ENCODE measurements at regions not wholly inside any gene's neighbourhood (a gene's known extent, or its start where the extent isn't known, plus 50 kb on each side); places are given as distances from the start of the nearest gene placed in this dataset.
"Not testable (repeated sequence)": the region's sequence is repeated elsewhere in the genome, so short reads cannot be mapped to it uniquely, and the experiment has no call there.

DNA sequence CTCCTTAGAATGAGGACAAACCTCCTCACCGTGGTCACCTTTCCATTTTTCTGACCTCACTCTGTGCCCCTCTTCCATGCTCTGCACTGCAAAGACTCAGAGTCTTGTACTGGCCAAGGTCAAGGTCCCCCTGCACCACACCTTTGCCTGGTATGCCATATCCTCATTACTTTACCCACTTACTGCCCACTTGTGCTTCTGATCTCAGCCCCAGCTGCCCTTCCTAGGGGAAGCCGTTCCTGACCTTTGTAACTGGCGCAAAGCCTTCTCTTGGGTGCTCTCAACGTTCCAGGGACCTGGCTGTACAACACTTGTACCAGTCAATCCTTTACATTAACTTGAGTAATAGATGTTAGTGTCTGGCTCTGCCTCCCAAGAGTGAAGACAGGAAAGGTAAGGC, 256.0 kb downstream of the SV2B start:
- no peak for DNase-seq

DNA sequence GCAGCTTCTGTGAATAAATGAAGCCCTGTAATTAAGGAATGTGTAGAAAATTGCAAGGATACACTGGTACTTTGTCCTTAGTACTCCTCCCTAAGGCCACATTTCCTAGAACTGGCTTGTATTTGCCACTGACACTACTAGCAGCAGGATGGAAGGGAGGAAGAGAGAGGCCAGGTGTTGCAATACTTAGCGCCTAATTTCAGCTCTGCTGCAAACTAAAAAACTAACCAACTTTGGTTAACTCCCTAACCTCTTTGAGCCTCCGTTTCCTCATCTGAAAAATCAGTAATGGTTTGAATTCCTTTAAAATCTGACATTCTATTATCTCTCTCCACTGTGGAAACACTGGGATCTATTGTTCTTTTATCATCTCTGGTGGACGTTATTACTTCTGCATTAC, 257.0 kb downstream of the SV2B start:
- no peak for DNase-seq

DNA sequence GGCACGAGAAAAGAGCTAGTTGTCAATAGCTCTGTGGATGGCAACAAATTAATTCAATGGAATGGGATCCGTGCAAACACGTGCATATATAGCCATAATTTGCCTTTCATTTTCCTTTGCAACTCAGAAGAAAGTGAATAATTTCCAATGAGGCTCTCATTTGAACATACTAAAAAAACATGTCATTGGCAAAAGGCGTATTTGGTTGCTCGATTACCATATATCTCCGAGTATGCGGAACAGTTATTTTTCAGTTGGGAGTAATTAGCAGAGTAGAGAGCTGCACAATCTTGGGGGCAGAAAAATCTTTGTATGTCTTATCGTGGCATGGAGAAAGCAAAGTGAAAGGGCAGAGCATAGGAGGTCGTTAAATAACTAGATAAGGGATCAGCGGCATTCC, 257.4 kb downstream of the SV2B start:
- DNase-seq, result no peak

DNA sequence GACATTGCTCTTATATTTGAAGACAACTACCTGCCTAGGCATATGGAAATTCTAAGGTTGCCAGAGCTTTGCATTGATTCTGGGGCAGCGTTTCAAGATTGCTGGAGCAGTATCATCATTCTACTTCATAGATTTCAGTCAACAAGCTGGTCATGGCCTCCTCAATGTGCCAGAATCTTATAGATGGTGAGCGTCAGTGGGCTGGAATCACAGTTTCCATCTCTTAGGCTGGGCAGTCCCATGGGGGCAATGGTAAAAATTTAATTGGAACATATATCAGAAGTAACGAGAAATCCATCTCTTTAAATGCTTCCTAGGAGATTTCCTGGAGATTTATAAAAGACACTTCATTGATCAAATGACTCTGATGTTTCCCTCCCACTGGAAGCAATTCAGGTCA, 258.3 kb downstream of the SV2B start:
- no peak for DNase-seq

DNA sequence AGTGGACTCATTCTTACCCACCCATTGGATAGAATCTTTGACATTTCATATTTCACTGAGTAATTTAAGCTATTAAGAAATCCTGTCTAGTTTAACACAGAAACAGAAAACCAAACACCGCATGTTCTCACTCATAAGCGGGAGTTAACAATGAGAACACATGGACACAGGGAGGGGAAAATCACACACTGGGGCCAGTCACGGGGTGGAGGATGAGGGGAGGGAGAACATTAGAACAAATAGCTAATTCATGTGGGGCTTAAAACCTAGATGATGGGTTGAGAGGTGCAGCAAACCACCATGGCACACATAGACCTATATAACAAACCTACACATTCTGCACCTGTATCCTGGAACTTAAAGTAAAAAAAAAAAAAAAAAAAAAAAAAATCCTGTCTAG, 261.6 kb downstream of the SV2B start:
- DNase-seq, result not testable (repeated sequence)

DNA sequence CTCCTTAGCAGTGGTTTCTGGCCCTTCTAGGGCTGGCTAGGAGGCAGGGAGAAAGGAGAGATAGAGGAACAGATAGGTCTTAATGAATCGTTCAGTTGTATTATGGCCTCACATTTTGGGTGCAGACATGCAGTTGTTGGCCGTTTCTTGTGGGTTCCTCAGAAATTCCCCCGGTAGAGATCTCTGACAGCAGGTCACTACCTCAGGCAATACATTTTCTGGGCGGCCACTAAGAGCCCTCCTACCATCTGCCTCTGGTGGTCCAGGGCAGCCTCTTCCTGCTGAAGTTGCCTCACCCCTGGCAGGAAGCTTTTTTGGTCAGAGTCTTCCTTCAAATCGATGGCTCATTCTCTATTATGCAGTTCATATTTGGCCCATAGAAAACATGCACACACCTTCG, 266.1 kb downstream of the SV2B start:
- DNase-seq, result no peak

DNA sequence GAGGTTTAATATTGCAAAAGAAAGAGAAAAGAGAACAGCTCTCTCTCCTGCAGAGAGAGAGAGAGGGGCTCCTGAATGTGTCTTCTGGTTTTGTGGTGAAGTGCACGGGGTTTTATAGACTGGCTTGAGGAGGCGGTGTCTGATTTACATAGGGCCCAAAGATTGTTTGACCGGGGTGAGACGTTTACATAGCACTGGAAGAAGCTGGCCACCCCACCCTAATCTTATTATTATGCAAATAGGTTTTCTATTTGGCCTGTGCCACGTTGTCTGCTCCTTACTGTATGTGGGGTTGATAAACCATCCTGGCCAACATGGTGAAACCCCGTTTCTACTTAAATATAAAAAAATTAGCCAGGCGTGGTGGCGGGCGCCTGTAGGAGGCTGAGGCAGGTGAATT, 268.6 kb downstream of the SV2B start:
- no peak for DNase-seq

DNA sequence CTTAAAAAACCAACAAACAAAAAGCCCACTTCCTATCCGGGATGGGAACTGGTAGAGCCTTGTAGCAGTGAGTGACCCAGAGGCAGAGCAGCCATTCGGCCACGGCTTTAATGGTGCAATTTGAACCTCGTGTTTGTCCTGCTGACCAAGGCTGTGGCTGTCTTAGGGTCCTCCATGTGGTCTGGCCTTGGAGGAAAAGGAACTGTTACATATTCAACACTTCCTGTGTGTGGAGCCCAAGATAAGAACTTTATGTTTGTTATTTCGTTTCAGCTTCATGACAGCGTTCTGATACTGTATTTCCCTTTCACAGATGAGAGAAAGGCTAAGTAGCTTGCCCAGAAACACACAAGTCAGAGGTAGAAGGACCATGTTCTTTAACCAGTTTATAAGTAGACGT, 269.8 kb downstream of the SV2B start:
- no peak for DNase-seq

DNA sequence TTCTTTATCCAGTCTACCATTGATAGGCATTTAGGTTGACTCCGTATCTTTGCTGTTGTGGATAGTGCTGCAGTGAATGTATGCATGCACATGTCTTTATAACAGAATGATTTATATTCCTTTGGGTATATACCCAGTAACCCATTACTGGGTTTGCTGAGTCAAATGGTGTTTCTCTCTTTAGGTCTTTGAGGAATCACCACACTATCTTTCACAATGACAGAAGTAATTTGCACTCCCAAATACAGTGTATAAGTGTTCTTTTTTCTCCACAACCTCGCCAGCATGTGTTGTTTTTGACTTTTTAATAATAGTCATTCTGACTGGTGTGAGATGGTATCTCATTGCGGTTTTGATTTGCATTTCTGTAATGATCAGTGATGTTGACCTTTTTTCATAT, 271.3 kb downstream of the SV2B start:
- DNase-seq, result not testable (repeated sequence)

DNA sequence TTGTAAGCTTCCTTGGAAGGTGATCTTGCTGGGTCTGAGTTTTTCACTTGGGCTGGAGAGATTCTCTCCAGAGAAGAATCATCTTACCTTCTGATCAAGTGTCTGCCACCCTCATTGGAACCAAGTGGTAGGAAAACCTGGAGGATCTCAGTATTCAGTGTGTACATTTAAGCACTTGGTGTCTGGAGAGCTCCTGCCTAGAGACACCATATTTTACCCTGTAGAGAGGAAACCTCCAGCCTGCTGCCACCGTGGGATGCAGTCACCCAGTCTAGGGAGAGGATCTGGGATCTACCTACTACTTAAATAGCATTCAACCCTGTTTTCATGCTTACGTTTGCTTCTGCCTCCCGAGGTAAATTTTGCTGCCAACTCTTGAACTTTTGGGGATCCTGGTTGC, 274.3 kb downstream of the SV2B start:
- DNase-seq, result no peak

DNA sequence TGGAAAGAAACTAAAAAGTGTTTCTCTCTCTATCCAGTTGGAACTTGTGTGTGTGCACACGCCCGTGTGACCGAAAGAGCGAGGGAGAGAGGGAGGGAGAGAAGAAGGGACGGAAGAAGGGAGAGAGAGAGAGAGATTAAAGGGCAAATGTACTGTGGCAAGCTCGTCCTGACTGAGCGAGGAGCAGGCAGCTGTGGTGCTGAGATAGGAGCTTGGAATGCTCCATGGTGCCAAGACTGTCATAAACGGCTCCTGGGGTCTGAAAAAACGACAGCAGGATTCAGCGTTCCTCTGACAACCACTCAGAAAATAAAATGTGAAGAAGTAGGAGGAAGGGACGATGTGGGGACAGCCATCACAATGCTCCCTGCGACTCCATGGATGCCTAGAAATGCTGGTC, 276.0 kb downstream of the SV2B start:
- no peak for DNase-seq

DNA sequence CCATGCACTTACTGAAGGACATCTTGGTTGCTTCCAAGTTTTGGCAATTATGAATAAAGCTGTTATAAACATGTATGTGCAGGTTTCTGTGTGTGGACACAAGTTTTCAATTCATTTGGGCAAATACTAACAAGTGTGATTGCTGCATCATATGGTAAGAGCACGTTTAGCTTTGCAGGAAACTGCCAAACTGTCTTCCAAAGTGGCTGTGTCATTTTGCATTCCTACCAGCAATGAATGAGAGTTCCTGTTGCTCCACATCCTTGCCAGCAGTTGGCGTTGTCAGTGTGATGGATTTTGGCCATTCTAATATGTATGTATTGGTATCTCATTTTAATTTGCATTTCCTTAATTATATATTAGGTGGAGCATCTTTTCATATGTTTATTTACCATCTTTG, 280.1 kb downstream of the SV2B start:
- no peak for DNase-seq

DNA sequence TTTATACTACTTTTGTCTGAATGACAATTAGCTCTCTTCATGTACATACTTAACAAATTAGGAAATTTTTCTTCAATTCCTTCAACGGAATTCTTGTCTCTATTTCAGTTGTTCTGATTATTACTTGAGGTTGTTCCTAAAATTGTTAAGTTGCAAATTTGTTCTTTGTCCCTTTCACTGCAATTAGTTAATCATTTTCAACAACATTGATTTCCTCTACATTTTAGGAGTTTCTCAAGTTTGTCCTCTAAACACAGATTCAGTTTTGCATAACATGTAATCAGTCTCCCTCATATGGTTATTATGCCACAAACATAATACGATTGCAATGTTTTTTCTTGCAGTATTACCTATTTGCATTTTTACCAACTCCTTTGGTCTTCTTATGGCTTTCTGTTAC, 283.5 kb downstream of the SV2B start:
- DNase-seq, result no peak

DNA sequence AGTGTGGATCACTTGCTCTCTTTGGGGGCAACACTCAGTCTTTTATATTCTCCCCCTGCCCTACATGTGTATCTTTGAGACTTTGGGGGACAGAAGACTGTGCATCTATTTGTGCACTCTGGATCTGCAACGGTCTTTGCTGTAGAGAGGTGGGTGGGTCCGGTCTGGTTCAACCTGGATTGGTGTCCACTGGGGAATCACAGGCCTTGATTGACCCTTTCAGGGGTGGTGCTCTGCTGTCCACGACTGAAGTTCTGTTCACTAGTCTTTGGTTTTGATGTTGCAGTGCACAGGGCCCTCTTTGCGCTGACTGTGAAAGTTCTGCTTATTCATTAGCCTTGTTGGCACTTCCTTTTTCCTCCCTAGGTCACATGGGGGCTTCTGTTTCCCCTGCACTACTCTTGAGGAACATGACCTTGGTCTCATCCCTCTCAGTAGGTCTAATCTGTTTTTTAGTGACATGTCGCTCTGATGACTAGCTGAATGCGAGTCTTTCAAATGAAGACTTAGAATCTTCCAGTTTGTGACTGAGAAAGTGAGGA, 284.2 kb downstream of the SV2B start:
- DNase-seq, result no peak

DNA sequence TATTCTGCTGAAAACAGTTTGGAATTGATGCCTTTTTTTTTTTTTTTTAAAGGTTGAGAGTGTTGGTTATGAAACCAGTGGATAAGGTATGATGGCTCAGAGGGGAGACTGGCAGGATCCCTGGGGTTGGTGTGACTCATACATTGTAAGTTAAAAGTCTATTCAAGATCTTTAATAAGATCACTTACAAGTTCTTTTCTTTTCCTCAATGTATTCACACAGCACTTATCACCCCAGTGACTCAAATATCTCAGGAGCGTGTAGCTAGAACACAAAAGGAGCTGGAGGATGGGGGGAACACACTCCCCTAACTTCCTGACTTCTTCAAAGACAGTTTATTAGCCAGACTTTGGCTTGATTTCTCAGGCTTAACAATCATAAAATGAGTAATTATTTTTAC, 285.3 kb downstream of the SV2B start:
- DNase-seq, result no peak

DNA sequence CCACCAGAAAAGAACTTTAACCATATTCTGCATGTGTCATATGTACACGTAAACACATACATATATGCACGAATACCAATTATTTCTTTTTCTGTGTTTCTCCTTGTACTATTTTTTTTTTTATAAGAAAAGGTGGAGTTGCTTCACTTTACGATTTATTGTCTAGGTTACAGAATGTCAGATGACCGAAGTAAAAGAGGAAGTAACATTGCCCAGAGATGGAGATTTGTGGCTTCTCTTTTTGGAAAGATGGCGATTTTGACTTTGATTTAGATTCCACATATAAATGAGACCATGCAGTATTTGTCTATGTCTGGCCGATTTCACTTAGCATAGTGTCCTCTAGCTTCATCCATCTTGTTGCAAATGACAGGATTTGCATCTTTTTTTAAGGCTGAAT, 293.1 kb downstream of the SV2B start:
- DNase-seq, result no peak

DNA sequence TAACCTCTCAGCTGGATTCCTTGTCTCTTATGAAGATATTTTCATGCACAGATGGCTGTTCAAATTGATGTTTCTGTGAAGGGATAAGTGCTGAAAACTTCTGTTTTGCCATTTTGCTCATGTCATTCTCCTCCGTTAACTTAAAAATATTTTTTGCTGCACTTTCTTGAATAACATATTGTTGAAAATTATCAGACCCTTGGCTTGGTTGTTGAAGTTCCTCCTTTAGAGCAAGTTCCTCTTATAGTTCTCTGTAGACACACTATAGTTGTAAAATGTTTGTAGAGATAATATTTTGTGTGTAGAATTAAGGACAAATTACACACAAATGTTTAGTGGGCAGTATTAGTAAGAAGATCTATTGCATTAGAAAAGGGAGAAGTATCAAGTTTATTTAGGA, 300.4 kb downstream of the SV2B start:
- DNase-seq, result no peak

DNA sequence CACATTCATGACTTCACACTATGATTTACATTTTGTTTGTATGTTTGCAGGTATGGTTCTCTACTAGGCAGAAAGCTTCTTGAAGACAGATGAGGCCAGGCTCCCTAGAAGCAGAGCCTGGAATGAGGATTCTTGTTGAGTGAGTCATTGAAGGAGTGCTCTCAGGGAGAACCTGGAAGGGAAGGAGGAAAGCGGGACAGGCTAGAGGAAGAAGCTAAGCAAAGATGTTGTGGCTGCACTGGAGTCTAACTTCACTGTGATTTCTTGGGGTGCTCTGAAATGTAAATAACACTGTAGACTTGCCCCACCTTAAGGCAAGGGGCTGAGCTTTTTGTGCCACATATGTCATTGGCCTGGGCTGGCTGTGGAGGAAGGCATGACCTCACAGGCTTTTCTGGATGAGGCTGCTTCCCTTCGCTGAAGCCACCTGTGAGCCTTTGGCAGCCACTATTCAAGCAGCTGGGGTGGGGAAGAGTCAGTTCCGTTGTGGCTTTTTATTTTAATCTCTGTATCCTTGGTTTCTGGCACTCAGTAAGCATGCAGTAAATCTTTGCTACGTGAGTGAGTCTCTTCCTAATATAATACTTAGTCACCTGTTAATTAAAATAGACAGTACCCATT, 307.3 kb downstream of the SV2B start:
- no peak for DNase-seq

DNA sequence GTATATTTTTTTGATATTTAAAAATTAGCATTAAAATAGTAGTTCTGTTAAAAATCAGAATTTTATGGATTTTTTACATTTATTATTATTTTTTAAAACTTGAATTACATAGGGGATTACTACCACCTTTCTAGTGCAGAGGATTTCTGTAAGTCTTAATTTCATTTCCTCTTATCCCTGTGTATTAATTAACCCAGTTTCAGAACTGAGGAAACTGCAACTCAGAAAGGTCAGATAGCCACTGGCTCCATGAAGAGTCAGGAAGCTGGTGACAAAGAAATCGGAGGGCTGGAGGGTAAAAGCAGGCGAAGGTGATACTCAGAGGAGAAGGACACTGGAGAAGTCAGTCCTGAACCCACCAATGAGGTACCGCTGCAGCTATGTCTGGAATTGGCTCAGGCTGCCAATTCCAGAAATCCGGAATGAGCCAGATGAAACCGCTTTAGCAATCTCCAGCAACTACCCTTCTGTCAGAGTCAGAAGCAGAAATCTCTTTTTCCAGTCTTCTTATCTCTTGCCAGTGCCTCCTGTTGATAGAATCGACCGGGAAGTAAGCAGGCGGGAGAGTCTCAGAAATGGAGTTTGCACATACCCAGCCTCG, 308.5 kb downstream of the SV2B start:
- no peak for DNase-seq

DNA sequence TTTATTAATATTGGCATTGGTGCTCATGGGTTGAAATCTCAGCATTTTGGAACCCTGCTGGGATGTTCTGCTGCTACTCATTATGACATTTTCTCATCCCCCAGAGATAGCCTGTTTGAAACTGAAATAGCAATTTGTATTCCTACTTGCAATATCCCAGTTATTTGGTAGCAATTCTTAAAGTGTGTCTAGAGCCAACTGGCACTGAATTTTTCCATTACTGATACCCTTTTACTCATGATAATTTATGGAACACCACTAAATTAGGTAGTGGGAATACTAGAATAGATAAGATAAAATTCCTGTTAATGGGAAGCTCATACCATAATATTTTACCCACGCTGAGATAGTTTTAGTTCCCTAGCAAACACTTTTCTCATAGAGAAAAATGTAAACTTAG, 309.3 kb downstream of the SV2B start:
- no peak for DNase-seq

DNA sequence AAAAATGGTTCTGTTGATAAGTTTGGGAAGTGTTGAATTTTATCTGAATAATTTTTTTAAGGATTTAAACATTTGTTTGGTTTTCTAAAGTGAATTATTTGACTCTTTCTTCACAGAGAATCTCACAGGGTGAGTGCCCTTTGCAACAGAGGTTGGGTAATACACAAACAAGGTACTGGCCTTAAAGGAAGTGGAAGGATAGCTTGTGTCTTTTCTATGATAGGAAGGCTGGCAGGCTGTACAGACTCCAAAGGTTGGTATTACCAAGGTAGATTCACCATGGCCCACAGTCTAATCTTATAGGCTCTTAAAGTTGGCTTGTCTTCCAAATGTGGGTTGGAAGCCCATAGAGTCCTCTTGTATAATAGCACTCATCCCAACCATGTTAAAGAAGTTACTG, 311.5 kb downstream of the SV2B start:
- no peak for DNase-seq

DNA sequence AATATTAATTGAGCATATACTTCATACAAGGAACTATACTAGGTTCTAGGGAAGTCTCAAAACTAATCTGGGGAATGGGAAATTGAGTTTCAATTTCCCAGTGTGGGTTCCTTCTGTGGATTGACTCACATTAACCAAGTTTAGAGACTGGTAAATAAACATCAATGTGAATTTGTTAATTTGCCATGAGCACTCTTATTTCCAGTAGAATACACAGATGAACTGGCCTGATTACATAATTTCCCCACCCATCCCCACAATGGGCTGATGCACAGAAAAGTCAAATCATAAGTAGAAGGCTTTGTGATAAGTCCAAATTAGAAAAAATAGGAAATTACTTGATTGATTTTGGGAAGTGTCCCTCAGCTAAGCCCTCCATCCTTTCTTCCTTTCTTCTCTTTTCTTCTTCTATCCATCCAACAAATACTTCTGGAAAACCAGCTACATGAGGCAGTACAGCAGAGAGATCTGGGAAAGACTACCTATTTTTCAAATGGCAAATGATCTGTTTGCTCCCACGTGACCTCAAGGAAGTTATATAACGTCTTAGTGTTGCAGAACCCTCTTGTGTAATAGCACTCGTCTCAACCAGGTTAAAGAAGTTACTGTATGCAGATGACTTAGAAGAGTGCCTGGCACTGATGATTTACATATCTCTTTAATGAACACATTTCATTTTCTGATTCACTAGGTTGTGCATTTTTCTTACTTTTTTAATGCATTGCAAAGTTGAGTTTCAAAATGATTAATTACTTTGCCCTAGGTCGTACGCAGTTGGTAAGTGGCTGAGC, 312.3 kb downstream of the SV2B start:
- DNase-seq, result no peak

DNA sequence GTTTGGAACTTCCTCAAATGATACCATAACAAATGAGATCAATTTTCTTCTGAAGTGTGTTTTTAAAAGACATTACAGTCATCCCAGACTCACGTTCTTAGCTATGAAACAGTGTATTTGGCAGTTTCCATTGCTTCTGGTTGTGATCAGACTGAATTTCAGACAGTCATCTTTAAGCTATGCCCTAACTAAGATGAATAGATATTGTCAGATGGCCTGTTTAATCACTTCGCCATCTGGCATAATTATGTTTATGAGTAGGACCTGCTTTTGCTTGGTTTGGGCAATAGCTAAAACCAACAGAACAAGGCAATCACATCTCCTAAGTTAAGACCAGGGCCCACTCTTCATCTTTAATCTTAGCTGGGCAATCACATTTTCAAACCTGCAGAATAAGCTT, 313.1 kb downstream of the SV2B start:
- no peak for DNase-seq

DNA sequence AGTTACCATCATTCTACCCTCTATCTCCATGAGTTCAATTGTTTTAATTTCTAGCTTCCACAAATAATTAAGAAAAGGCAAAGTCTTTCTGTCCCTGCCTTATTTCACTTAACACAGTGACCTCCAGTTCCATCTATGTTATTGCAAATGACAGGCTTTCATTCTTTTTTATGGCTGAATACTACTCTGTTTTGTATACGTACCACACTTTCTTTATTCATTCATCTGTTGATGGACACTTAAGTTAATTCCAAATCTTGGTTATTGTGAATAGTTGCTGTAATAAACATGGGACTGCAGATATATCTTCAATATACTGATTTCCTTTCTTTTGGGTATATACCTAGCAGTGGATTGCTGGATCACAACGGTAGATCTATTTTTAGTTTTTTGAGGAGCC, 314.1 kb downstream of the SV2B start:
- no peak for DNase-seq

Measured in activated CD8-positive, alpha-beta memory T cell treated with anti-CD3 and anti-CD28 coated beads, Interleukin-2, amount 50 U/mL, for 48 hours (primary cell).